Tibial artery (tissue), 4 donors: ENCODE measurements at regions not wholly inside any gene's neighbourhood (a gene's known extent, or its start where the extent isn't known, plus 50 kb on each side); places are given as distances from the start of the nearest gene placed in this dataset.

Experiments used
- DNase-seq, 2 donors: peaks; one replicate each; pipeline ENCODE4 v3.0.0-alpha.2; 2019
- H3K27ac ChIP-seq, 2 donors: fragments of 200-600 bp; sonication (generic) in 1 of 2; 1 replicate in 1 of 2; 2 replicates in 1 of 2; pipeline ENCODE4 v1.5.1; 2018 to 2019; ENCODE audit warnings: mild to moderate bottlenecking in 1 of 2
- H3K27me3 ChIP-seq, 2 donors: fragments of 200-600 bp; sonication (generic) in 1 of 2; one replicate each; pipeline versions ENCODE4 v1.5.1 to v1.6.0; 2016 to 2019
- H3K36me3 ChIP-seq, 3 donors: fragments of 200-600 bp; sonication (generic) in 2 of 3; one replicate each; pipeline ENCODE4 v1.5.1; 2016 to 2019; ENCODE audit warnings: mild to moderate bottlenecking in 2 of 3
- H3K4me1 ChIP-seq, 4 donors: fragments of 200-600 bp; sonication (generic) in 2 of 4; 1 replicate in 3 of 4; 2 replicates in 1 of 4; pipeline ENCODE4 v1.5.1; 2016 to 2019
- H3K4me3 ChIP-seq, 2 donors: fragments of 200-600 bp; sonication (generic) in 1 of 2; 1 replicate in 1 of 2; 2 replicates in 1 of 2; pipeline ENCODE4 v1.5.1; 2018 to 2019; ENCODE audit warnings: mild to moderate bottlenecking in 2 of 2
- H3K9me3 ChIP-seq, 3 donors: fragments of 200-600 bp; sonication (generic) in 1 of 3; one replicate each; pipeline ENCODE4 v1.5.1; 2016 to 2019
- intact Hi-C: fragments of 100-400 bp; cut with DNase I; formaldehyde crosslinking; loops from one replicate; pipeline ENCODE4 v1.15.0; 2023; ENCODE audit warnings: low total_unique reads
- TF ChIP-seq, protein P1 (sequence below), 2 experiments: fragments of 200-600 bp in 1 of 2; fragments of 450-650 bp in 1 of 2; IDR thresholded peaks; one replicate each; pipeline ENCODE4 v1.5.1; 2017 to 2019; ENCODE audit warnings: antibody characterized with exemption in 2 of 2, mild to moderate bottlenecking in 1 of 2, moderate library complexity in 1 of 2

DNA sequence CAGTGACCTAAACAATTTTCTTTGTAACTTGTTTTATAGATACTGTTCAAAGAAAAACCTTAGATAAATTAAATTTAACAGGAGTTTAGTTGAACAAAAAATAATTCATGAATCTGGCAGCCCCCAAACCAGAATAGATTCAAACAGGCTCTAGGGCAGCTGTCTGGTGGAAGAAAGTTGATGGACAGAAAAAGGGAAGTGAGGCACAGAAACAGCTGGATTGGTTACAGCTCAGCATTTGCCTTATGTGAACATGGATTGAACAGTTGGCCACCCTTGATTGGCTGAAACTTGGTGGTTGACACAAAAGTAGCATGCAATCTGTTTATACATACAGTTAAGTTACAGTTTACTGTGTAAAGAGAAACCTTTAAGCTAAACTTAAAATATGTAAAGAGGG lies 954.3 kb upstream of the FLRT2 start:
- H3K36me3 ChIP-seq = no peaks in the 10 kb centered on the region

DNA sequence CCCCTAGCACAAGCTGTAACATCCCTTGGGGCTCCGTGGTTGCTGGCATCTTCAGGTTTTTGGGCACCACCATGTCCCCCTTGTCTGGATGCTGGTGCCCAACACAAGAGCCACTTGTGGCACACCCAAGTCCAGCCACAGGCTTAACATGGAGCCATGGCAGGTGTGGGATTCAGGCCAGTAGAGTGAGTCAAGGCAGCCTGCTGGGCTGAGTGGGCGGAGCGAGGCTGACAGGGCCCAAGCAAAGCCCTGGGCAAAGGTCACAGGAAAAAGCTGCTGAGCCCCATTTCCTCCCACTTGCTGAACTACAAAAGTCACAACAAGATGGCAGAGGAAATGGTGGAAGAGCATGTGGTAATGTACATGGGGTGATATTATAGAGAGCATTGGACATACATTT lies 950.7 kb upstream of the FLRT2 start:
- no peak for DNase-seq
- Histone ChIP-seq H3K4me3 (no peak overlapping the region), H3K9me3 (no peaks in the 10 kb centered on the region), H3K4me1 (no peaks in the 10 kb centered on the region), H3K36me3 (no peaks in the 10 kb centered on the region), H3K27me3 (no peaks in the 10 kb centered on the region), H3K27ac (no peak overlapping the region)
- TF ChIP-seq, protein P1, sequence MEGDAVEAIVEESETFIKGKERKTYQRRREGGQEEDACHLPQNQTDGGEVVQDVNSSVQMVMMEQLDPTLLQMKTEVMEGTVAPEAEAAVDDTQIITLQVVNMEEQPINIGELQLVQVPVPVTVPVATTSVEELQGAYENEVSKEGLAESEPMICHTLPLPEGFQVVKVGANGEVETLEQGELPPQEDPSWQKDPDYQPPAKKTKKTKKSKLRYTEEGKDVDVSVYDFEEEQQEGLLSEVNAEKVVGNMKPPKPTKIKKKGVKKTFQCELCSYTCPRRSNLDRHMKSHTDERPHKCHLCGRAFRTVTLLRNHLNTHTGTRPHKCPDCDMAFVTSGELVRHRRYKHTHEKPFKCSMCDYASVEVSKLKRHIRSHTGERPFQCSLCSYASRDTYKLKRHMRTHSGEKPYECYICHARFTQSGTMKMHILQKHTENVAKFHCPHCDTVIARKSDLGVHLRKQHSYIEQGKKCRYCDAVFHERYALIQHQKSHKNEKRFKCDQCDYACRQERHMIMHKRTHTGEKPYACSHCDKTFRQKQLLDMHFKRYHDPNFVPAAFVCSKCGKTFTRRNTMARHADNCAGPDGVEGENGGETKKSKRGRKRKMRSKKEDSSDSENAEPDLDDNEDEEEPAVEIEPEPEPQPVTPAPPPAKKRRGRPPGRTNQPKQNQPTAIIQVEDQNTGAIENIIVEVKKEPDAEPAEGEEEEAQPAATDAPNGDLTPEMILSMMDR (IDR thresholded peaks at IDR 0.05) = no peak
- intact Hi-C loops = no loop called here

More for the DNA sequence above, 954.3 kb upstream of the FLRT2 start:
- H3K27me3 ChIP-seq = no peaks in the 10 kb centered on the region
- TF ChIP-seq, protein P1 (IDR thresholded peaks at IDR 0.05) = no peak
- H3K4me1 ChIP-seq = no peaks in the 10 kb centered on the region
- no peak for DNase-seq
- no peaks in the 10 kb centered on the region for H3K9me3 ChIP-seq
- no peak overlapping the region for H3K27ac ChIP-seq
- intact Hi-C loops = no loop called here
- H3K4me3 ChIP-seq = no peak overlapping the region

DNA sequence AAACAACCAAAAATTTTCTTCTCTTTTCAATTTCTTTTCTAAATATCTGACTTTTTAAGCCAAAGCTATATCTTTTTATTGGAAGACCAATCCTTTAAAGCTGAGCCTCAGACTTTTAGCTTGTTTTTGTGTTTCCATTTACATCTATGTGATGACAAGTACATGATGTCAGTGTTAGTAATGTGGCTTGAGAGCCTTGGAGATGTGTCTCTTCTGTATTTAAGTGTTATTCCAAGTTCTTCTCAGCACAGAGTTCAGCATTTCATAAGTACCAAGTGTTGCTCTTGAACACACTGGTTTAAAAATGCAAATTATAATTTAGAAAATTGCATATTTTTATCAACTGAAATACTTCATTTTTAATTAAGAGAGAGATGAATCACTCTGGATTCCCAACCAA lies 948.9 kb upstream of the FLRT2 start:
- TF ChIP-seq, protein P1 (IDR thresholded peaks at IDR 0.05) = no peak
- Histone ChIP-seq H3K27me3 (no peaks in the 10 kb centered on the region), H3K27ac (no peak overlapping the region), H3K4me3 (no peak overlapping the region), H3K9me3 (no peaks in the 10 kb centered on the region), H3K36me3 (no peaks in the 10 kb centered on the region), H3K4me1 (no peaks in the 10 kb centered on the region)
- DNase-seq = no peak
- intact Hi-C loops = no loop called here

- H3K9me3 ChIP-seq = no peaks in the 10 kb centered on the region
Observed at GRCh38 chr14:84584511-84584910, 945.4 kb upstream of the FLRT2 start.

GRCh38 chr14:84591827-84592445 lies 938.0 kb upstream of the FLRT2 start:
- H3K36me3 ChIP-seq = no peaks in the 10 kb centered on the region
- no peaks in the 10 kb centered on the region for H3K27me3 ChIP-seq
- no peak for DNase-seq
- no peaks in the 10 kb centered on the region for H3K4me1 ChIP-seq
- intact Hi-C loops = no loop called here
- no peaks in the 10 kb centered on the region for H3K9me3 ChIP-seq
- H3K27ac ChIP-seq = no peak overlapping the region
- TF ChIP-seq, protein P1 (IDR thresholded peaks at IDR 0.05) = no peak
- no peak overlapping the region for H3K4me3 ChIP-seq

More at GRCh38 chr14:84584511-84584910, 945.4 kb upstream of the FLRT2 start:
- H3K27me3 ChIP-seq = no peaks in the 10 kb centered on the region
- intact Hi-C loops = no loop called here
- H3K36me3 ChIP-seq = no peaks in the 10 kb centered on the region
- TF ChIP-seq, protein P1 (IDR thresholded peaks at IDR 0.05) = no peak
- no peak for DNase-seq
- H3K4me1 ChIP-seq = no peaks in the 10 kb centered on the region
- no peak overlapping the region for H3K27ac ChIP-seq
- H3K4me3 ChIP-seq = no peak overlapping the region

GRCh38 chr14:84592770-84593169 lies 937.2 kb upstream of the FLRT2 start:
- Histone ChIP-seq H3K4me3 (no peak overlapping the region), H3K9me3 (no peaks in the 10 kb centered on the region), H3K4me1 (no peaks in the 10 kb centered on the region), H3K27ac (no peak overlapping the region), H3K36me3 (no peaks in the 10 kb centered on the region), H3K27me3 (no peaks in the 10 kb centered on the region)
- TF ChIP-seq, protein P1 (IDR thresholded peaks at IDR 0.05) = no peak
- no peak for DNase-seq
- intact Hi-C loops = no loop called here
